A549 (cell line): ENCODE measurements at regions not wholly inside any gene's neighbourhood (a gene's known extent, or its start where the extent isn't known, plus 50 kb on each side); places are given as distances from the start of the nearest gene placed in this dataset.

Experiments used
- ATAC-seq, 2 experiments: fragments of 200-7000 bp in 1 of 2; fragments of >200 bp in 1 of 2; cut with Nextera tagmentation in 1 of 2; cut with Tn5 transposase in 1 of 2; 3 replicates each; pipeline versions ENCODE4 v1.8.0 to v1.9.1; 2018 to 2020; ENCODE audit warnings: mild to moderate bottlenecking in 1 of 2, moderate library complexity in 1 of 2
- CTCF ChIA-PET: fragments of 300-600 bp; sonication (Branson Sonifier 250); formaldehyde crosslinking; extraction: SDS; loops from one replicate; lab custom pipeline; 2021; ENCODE audit warnings: antibody characterized with exemption, inconsistent platforms; lab: Yijun Ruan, JAX
- POLR2A ChIA-PET: fragments of 350-600 bp; formaldehyde crosslinking; extraction: SDS; loops from one replicate; lab custom pipeline; 2021; ENCODE audit warnings: antibody characterized with exemption, inconsistent platforms; lab: Yijun Ruan, JAX
- DNase-seq, 2 experiments: peaks; one replicate each; pipeline versions ENCODE4 v3.0.0 to v3.0.0-alpha.2; 2011 to 2016; ENCODE audit warnings: low read depth in 1 of 2, low spot score in 1 of 2
- FAIRE-seq: peaks from 2 replicates; lab custom pipeline; 2011; peaks lifted over from hg19 to GRCh38; lab: Jason Lieb, UNC
- H3K27ac ChIP-seq, 2 experiments: fragments of >200 bp; sonication (Bioruptor Twin); formaldehyde crosslinking; 3 replicates each; pipeline ENCODE4 v1.5.1; 2016 to 2017
- H3K4me1 ChIP-seq: fragments of >200 bp; sonication (Bioruptor Twin); formaldehyde crosslinking; 3 replicates; pipeline ENCODE4 v1.6.1; 2016
- H3K4me2 ChIP-seq: fragments of >200 bp; sonication (Bioruptor Twin); formaldehyde crosslinking; 3 replicates; pipeline ENCODE4 v1.6.1; 2016
- H3K4me3 ChIP-seq: fragments of >200 bp; sonication (Bioruptor Twin); formaldehyde crosslinking; 3 replicates; pipeline ENCODE4 v1.5.1; 2016
- H3K9me3 ChIP-seq: fragments of >200 bp; sonication (Bioruptor Twin); formaldehyde crosslinking; 3 replicates; pipeline ENCODE4 v1.6.1; 2016
- BHLHE40 ChIP-seq: IDR thresholded peaks from 2 replicates; pipeline ENCODE4 v1.6.1; 2012; ENCODE audit warnings: low read depth, low read length, inconsistent platforms
- CBX2 ChIP-seq: fragments of 200-600 bp; sonication (generic); IDR thresholded peaks from 2 replicates; pipeline ENCODE4 v1.6.1; 2016; ENCODE audit warnings: low read depth, mild to moderate bottlenecking, borderline replicate concordance
- CEBPB ChIP-seq, 2 experiments: fragments of >200 bp in 1 of 2; sonication (Bioruptor Twin) in 1 of 2; formaldehyde crosslinking in 1 of 2; IDR thresholded peaks; 2 replicates each; pipeline ENCODE4 v1.6.1; 2012 to 2016
- CHD2 ChIP-seq: fragments of 150-350 bp; IDR thresholded peaks from 2 replicates; pipeline ENCODE4 v1.6.1; 2014; ENCODE audit warnings: low read length; ENCODE audit not compliant: partially characterized antibody
- CHD4 ChIP-seq: fragments of 200-600 bp; sonication (generic); IDR thresholded peaks from 2 replicates; pipeline ENCODE4 v1.6.1; 2016; ENCODE audit warnings: antibody characterized with exemption, mild to moderate bottlenecking, borderline replicate concordance
- CTCF ChIP-seq: fragments of >200 bp; sonication (Bioruptor Twin); formaldehyde crosslinking; IDR thresholded peaks from 3 replicates; pipeline ENCODE4 v1.5.1; 2016
- EHF ChIP-seq: fragments of 250-450 bp; sonication (Bioruptor Pico); IDR thresholded peaks from 2 replicates; pipeline ENCODE4 v1.5.0; 2020; ENCODE audit warnings: mild to moderate bottlenecking
- EP300 ChIP-seq, 2 experiments: fragments of >200 bp; sonication (Bioruptor Twin); formaldehyde crosslinking; IDR thresholded peaks; 2 replicates in 1 of 2; 3 replicates in 1 of 2; pipeline ENCODE4 v1.6.1; 2016 to 2017
- ESRRA ChIP-seq: fragments of 150-350 bp; IDR thresholded peaks from 2 replicates; pipeline ENCODE4 v1.6.1; 2014; ENCODE audit warnings: mild to moderate bottlenecking, low read length, borderline replicate concordance
- FOSB ChIP-seq: fragments of 250-450 bp; sonication (Bioruptor Pico); IDR thresholded peaks from 2 replicates; pipeline ENCODE4 v1.5.0; 2020; ENCODE audit warnings: mild to moderate bottlenecking, moderate library complexity
- FOXS1 ChIP-seq: fragments of 250-450 bp; sonication (Bioruptor Pico); IDR thresholded peaks from 2 replicates; pipeline ENCODE4 v1.5.0; 2020; ENCODE audit warnings: mild to moderate bottlenecking, moderate library complexity
- GATA3 ChIP-seq: IDR thresholded peaks from 2 replicates; pipeline ENCODE4 v1.6.1; 2012; ENCODE audit warnings: borderline replicate concordance
- HDAC2 ChIP-seq: fragments of 200-600 bp; sonication (generic); IDR thresholded peaks from 2 replicates; pipeline ENCODE4 v1.6.1; 2016
- HES2 ChIP-seq: fragments of >200 bp; sonication (Bioruptor Twin); formaldehyde crosslinking; IDR thresholded peaks from 2 replicates; pipeline ENCODE4 v1.6.1; 2016
- HEYL ChIP-seq: fragments of 250-450 bp; sonication (Bioruptor Pico); IDR thresholded peaks from 2 replicates; pipeline ENCODE4 v1.8.0; 2021; ENCODE audit warnings: mild to moderate bottlenecking, moderate library complexity
- HOXA7 ChIP-seq: fragments of 250-450 bp; sonication (Bioruptor Pico); IDR thresholded peaks from 2 replicates; pipeline ENCODE4 v1.5.0; 2020; ENCODE audit warnings: mild to moderate bottlenecking, moderate library complexity
- HOXB13 ChIP-seq: fragments of 250-450 bp; sonication (Bioruptor Pico); IDR thresholded peaks from 2 replicates; pipeline ENCODE4 v1.5.0; 2020; ENCODE audit warnings: low read depth, mild to moderate bottlenecking, moderate library complexity
- JUN ChIP-seq, 2 experiments: fragments of >200 bp; sonication (Bioruptor Twin); formaldehyde crosslinking; IDR thresholded peaks; 2 replicates in 1 of 2; 3 replicates in 1 of 2; pipeline ENCODE4 v1.6.1; 2016 to 2017
- JUNB ChIP-seq: fragments of >200 bp; sonication (Bioruptor Twin); formaldehyde crosslinking; IDR thresholded peaks from 2 replicates; pipeline ENCODE4 v1.6.1; 2016
- KDM1A ChIP-seq: fragments of 200-600 bp; sonication (generic); IDR thresholded peaks from 2 replicates; pipeline ENCODE4 v1.6.1; 2016; ENCODE audit warnings: low read depth, mild to moderate bottlenecking
- MAFK ChIP-seq: fragments of 450-650 bp; IDR thresholded peaks from 2 replicates; pipeline ENCODE4 v1.6.1; 2014; ENCODE audit not compliant: partially characterized antibody
- MAZ ChIP-seq: fragments of 150-350 bp; IDR thresholded peaks from 2 replicates; pipeline ENCODE4 v1.6.1; 2014; ENCODE audit warnings: antibody characterized with exemption, low read depth, low read length, borderline replicate concordance
- MYC ChIP-seq: IDR thresholded peaks from 2 replicates; pipeline ENCODE4 v1.6.1; 2012; ENCODE audit warnings: mild to moderate bottlenecking, inconsistent platforms, low read length, improper control_type of control experiment, borderline replicate concordance
- NPAS2 ChIP-seq: fragments of 250-450 bp; sonication (Bioruptor Pico); IDR thresholded peaks from 2 replicates; pipeline ENCODE4 v1.8.0; 2022; ENCODE audit warnings: mild to moderate bottlenecking, moderate library complexity, borderline replicate concordance
- NR3C1 ChIP-seq: fragments of >200 bp; sonication (Bioruptor Twin); formaldehyde crosslinking; IDR thresholded peaks from 3 replicates; pipeline ENCODE4 v1.6.1; 2017
- PHF8 ChIP-seq: fragments of 200-600 bp; sonication (generic); IDR thresholded peaks from 2 replicates; pipeline ENCODE4 v1.6.1; 2016; ENCODE audit warnings: low read depth, mild to moderate bottlenecking, antibody characterized with exemption, moderate library complexity, borderline replicate concordance
- POLR2AphosphoS2 ChIP-seq: conservative IDR thresholded peaks from 2 replicates; pipeline ENCODE4 v1.6.1; 2012; ENCODE audit warnings: low read length, improper control_type of control experiment, inconsistent platforms
- RAD21 ChIP-seq, 2 experiments: fragments of >200 bp in 1 of 2; sonication (Bioruptor Twin) in 1 of 2; formaldehyde crosslinking in 1 of 2; IDR thresholded peaks in 1 of 2; conservative IDR thresholded peaks in 1 of 2; 2 replicates in 1 of 2; 3 replicates in 1 of 2; pipeline ENCODE4 v1.6.1; 2012 to 2018; ENCODE audit warnings: inconsistent platforms in 1 of 2
- RARB ChIP-seq: fragments of 250-450 bp; sonication (Bioruptor Pico); IDR thresholded peaks from 2 replicates; pipeline ENCODE4 v1.8.0; 2021; ENCODE audit warnings: mild to moderate bottlenecking, moderate library complexity
- RFX5 ChIP-seq: fragments of 450-650 bp; IDR thresholded peaks from 2 replicates; pipeline ENCODE4 v1.7.1; 2014; ENCODE audit warnings: antibody characterized with exemption, mild to moderate bottlenecking, moderate library complexity
- RNF2 ChIP-seq: fragments of 200-600 bp; sonication (generic); IDR thresholded peaks from 2 replicates; pipeline ENCODE4 v1.6.1; 2016; ENCODE audit warnings: low read depth, mild to moderate bottlenecking, antibody characterized with exemption, moderate library complexity, borderline replicate concordance
- SMC3 ChIP-seq: fragments of >200 bp; sonication (Bioruptor Twin); formaldehyde crosslinking; IDR thresholded peaks from 3 replicates; pipeline ENCODE4 v1.6.1; 2018; ENCODE audit warnings: inconsistent platforms
- TFCP2L1 ChIP-seq: fragments of 250-450 bp; sonication (Bioruptor Pico); IDR thresholded peaks from 2 replicates; pipeline ENCODE4 v1.5.0; 2021; ENCODE audit warnings: mild to moderate bottlenecking
- TP53 ChIP-seq: fragments of 250-450 bp; sonication (Bioruptor Pico); IDR thresholded peaks from 2 replicates; pipeline ENCODE4 v1.5.0; 2021; ENCODE audit warnings: mild to moderate bottlenecking, moderate library complexity
- USF2 ChIP-seq: fragments of 450-650 bp; IDR thresholded peaks from 2 replicates; pipeline ENCODE4 v1.6.1; 2014; ENCODE audit warnings: antibody characterized with exemption
- ZFP36 ChIP-seq: fragments of 450-650 bp; IDR thresholded peaks from 2 replicates; pipeline ENCODE4 v1.6.1; 2014; ENCODE audit warnings: borderline replicate concordance; ENCODE audit not compliant: partially characterized antibody
- ZNF302 ChIP-seq: fragments of 250-450 bp; sonication (Bioruptor Pico); IDR thresholded peaks from 2 replicates; pipeline ENCODE4 v1.9.0; 2021; ENCODE audit warnings: inconsistent platforms, mild to moderate bottlenecking, moderate library complexity
- WGBS: methylation state at CpG from one replicate; pipeline ENCODE4 v1.1.6; 2017; ENCODE audit errors: missing lambda C conversion rate; 5-methylcytosine and 5-hydroxymethylcytosine counted together
- TF ChIP-seq, protein P1 (sequence below): fragments of 150-350 bp; IDR thresholded peaks from 2 replicates; pipeline ENCODE4 v1.6.1; 2014; ENCODE audit warnings: low read depth, mild to moderate bottlenecking, low read length

DNA sequence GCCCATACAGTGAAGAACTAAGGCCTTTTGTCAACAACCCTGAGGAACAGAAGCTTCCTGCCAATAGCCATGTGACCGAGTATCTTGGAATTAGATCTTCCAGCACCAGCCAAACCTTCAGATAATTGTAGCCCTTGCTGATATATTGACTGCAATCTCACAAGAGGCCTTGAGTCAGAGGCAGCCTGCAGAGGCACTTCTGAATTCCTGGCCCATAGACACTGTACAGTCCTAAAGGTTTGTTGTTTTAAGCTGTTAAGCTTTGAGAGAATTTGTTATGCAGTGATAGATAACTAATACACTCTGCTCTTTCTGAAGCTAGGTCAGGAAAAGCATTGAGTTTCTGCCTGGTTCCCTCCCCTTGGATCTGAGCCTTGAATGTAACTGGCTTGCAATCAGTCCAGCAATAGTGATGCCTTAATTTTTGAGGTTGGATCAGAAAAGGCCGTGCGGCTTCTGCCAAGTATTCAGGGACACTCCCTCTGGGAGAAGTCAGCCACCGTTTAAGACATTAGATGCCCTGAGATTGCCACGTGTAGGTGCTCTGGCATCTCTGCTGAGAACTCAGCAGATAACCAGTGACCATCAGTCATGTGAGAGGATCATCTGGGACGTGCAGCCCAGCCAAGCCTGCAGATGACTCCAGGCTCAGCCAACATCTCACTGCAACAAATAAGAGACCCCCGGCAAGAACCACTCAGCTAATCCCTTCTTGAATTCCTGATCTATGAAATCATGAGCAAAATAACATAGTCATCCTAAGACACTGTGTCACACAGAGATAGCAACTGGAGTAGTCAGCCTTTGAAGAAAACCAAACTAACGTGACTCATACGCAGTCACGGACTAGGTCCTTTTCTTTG lies 126.8 kb upstream of the STC2 start:
- Histone ChIP-seq H3K27ac (peak overlapping the region; percentile 86 to 90), H3K4me1 (peaks cover 46% of the 10 kb centered on the region), H3K4me3 (no peak overlapping the region), H3K4me2 (peak overlapping the region; percentile 50), H3K9me3 (no peaks in the 10 kb centered on the region)
- 6% methylated on average over 10 of the region's 10 CpGs for WGBS
- DNase-seq, result peak; percentile 92 to 93
- ATAC-seq, result peak; percentile 92 to 93
- peak; percentile 91 for FAIRE-seq
- CTCF ChIA-PET, result interaction anchor here (1.0 to 3.6 kb wide), 8 partner anchors 17 to 161 kb away, joined by 3 to 15 read pairs (median 4); no protein-coding TSS in a partner anchor
- POLR2A ChIA-PET, result interaction anchor here (0.6 to 2.3 kb wide), 4 partner anchors 17 to 433 kb away, joined by 3 to 23 read pairs (median 10); partner anchors contain the start of genes CPEB4 and STC2
- 0 out of 2 replicates have a peak, but pooled peaks have one; percentile 19 for TF ChIP-seq HES2
- TF ChIP-seq GATA3, result peak; percentile 91
- peak in 1 of 2 experiments; percentile 64; a peak in 1 of 4 replicates for TF ChIP-seq CEBPB (IDR thresholded peaks at IDR 0.05)
- no peak for TF ChIP-seq HOXB13
- TF ChIP-seq HOXA7, result no peak
- TF ChIP-seq HEYL (CRISPR knock-in tag), result no peak
- TF ChIP-seq BHLHE40, result peak; percentile 57
- peak; percentile 95 for TF ChIP-seq MAFK
- TF ChIP-seq EP300 (IDR thresholded peaks at IDR 0.05), result peak; percentile 89 to 93; a peak in 4 of 5 replicates
- TF ChIP-seq RAD21 (conservative IDR thresholded peaks at IDR 0.05 in 1 of 2, IDR thresholded peaks at IDR 0.05 in 1 of 2), result peak; percentile 4 to 43; a peak in 2 of 5 replicates
- peak; percentile 92 to 96 for TF ChIP-seq JUN (IDR thresholded peaks at IDR 0.05)
- no peak for TF ChIP-seq FOSB (CRISPR knock-in tag)
- TF ChIP-seq, protein P1, sequence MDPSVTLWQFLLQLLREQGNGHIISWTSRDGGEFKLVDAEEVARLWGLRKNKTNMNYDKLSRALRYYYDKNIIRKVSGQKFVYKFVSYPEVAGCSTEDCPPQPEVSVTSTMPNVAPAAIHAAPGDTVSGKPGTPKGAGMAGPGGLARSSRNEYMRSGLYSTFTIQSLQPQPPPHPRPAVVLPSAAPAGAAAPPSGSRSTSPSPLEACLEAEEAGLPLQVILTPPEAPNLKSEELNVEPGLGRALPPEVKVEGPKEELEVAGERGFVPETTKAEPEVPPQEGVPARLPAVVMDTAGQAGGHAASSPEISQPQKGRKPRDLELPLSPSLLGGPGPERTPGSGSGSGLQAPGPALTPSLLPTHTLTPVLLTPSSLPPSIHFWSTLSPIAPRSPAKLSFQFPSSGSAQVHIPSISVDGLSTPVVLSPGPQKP, result no peak
- no peak for TF ChIP-seq NR3C1
- TF ChIP-seq CHD2, result no peak
- peak; percentile 99 for TF ChIP-seq JUNB
- peak; percentile 23; the same call in 1 of the 2 replicates for TF ChIP-seq EHF (CRISPR knock-in tag)
- no peak for TF ChIP-seq CTCF
- TF ChIP-seq CHD4, result no peak
- TF ChIP-seq TFCP2L1, result no peak; the same call in 1 of the 2 replicates
- TF ChIP-seq FOXS1 (CRISPR knock-in tag), result no peak
- TF ChIP-seq ESRRA, result no peak
- no peak for TF ChIP-seq HDAC2
- TF ChIP-seq SMC3, result peak; percentile 14; the same call in 1 of the 3 replicates
- TF ChIP-seq CBX2, result no peak
- TF ChIP-seq TP53 (CRISPR knock-in tag), result no peak
- no peak for TF ChIP-seq KDM1A
- peak; percentile 85 for TF ChIP-seq USF2
- no peak for TF ChIP-seq MAZ
- TF ChIP-seq MYC, result no peak
- no peak for TF ChIP-seq RFX5
- no peak for TF ChIP-seq RARB
- TF ChIP-seq RNF2, result no peak
- no peak for TF ChIP-seq ZNF302 (CRISPR knock-in tag)
- no peak for TF ChIP-seq ZFP36
- TF ChIP-seq PHF8, result no peak
- no peak for TF ChIP-seq POLR2AphosphoS2
- TF ChIP-seq NPAS2, result no peak
